ENCODE measurements at regions not wholly inside any gene's neighbourhood (a gene's known extent, or its start where the extent isn't known, plus 50 kb on each side); places are given as distances from the start of the nearest gene placed in this dataset.

- intact Hi-C loops (cut with DNase I), result no loop called here
Observed at GRCh38 chr22:48091656-48092223, 1329.3 kb downstream of the TBC1D22A start.

GRCh38 chr22:48091060-48091650 lies 1328.7 kb downstream of the TBC1D22A start:
- DNase-seq, result no peak
- intact Hi-C loops (cut with DNase I), result no loop called here

More at GRCh38 chr22:48091656-48092223, 1329.3 kb downstream of the TBC1D22A start:
- no peak for DNase-seq

DNA sequence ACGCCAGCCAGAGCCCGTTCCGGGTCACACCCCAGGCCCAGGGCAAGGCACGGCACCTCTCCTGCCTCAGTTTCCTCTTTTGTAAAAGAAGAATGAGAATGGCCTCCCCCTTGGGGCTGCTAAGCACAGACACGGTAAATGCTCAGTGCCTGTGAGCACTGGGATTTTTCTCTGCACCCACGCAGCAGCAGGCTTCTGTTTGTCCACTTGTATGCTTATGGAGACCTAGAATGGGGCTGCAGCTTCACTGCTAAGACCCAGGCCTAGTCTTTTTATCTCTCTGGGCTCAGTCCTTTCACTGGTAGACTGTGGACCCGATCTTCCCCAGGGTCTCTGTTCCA lies 1327.9 kb downstream of the TBC1D22A start:
- no peak for DNase-seq
- intact Hi-C loops (cut with DNase I), result no loop called here

DNA sequence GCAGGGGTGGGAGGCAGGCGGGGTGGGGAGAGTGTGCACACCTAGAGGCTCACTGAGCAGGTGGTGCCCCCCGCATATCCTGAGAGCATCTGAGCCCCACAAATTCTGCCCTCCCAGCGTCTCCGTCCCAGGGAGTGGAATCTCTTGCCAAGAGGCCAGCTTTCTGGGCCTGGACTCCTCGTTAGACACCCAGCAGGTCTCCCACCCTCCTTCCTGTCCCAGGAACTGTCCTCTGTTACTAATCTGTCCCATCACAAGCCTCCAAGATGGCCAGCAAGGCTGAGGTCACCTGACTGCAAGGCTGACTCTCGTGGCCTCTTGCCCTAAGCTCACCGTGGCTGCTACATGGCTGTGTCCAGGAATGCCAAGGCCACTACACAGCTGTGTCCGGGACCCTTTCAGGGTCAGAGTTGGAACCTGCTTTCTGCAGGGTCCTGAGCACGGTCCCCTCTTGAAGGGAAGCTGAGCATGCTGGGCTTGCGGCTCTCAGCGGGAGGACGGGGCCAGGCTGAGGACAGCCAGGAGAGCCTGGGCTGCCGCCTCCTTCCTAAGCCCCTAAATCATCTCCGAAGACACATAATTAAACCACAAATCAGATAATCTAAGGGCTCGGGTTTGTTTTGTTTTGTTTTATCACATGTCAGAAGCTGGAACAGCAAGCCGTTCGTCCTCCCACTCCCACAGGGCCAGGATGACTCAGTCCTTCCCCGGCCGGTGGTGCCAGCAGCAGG lies 1327.3 kb downstream of the TBC1D22A start:
- intact Hi-C loops (cut with DNase I), result no loop called here
- DNase-seq, result peak in 5 of 10 donors; percentile 32 to 95 (median 44)

- DNase-seq, result no peak
- intact Hi-C loops (cut with DNase I), result no loop called here
Observed at GRCh38 chr22:48088926-48089536, 1326.6 kb downstream of the TBC1D22A start.

- no peak for DNase-seq
- intact Hi-C loops (cut with DNase I), result no loop called here
Observed at GRCh38 chr22:48088251-48088650, 1325.8 kb downstream of the TBC1D22A start.

- DNase-seq, result peak in 1 of 10 donors; percentile 32
- intact Hi-C loops (cut with DNase I), result no loop called here
Observed at GRCh38 chr22:48085901-48086645, 1323.6 kb downstream of the TBC1D22A start.

- intact Hi-C loops (cut with DNase I), result no loop called here
- peak in 1 of 10 donors; percentile 74 for DNase-seq
Observed at GRCh38 chr22:48084729-48085050, 1322.2 kb downstream of the TBC1D22A start.

DNA sequence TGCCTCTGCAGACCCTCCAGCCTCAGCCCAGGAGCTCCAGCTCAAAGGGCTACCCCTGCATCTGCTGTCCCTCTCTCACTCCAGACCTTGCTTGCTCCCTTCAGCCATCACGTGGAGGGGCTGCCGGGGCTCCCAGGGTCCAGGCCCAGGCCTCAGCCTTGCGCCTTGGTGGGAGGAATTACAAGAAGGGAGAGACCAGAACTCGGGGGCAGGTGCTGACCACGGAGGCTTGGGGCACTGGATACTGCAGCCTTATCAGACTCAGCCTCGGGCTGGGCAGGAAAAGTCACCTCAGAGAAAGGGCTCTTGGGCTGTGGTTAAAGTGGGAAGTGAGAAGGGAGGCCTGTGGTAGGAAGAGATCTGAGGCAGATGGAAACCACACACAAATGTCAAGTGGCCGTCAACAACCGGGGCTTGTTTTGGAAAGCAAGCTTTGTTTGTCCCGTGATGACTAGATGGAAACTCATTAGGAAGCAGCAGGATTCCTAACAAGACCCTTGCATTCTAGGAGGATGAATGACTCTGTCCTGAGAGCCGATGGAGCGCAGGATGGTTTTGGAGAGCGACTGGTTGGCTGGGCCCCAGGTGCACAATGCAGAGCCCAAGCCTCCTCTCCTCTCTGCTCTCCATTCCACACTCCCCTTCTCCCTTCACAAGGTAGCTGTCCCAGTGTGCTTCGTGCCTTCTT lies 1321.7 kb downstream of the TBC1D22A start:
- DNase-seq, result peak in 1 of 10 donors; percentile 73
- intact Hi-C loops (cut with DNase I), result no loop called here

DNA sequence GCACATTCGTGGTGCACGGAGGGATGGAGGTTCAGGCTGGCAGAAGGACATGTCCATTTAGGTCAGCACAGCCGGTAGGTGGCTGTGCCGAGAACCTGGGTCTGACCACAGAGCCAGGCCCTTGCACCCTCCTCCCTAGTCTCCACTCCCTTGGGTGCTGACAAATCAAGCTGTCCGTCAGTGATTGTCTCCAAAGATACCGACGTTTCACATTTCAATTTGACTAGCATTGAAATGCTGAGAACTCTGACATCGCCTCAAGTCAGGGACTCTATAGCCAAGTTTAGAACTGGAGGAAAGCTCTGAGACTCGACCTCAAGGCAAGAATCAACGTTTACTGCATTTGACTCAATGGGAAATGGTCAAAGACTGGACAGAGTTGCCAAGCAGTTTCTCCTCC lies 1321.1 kb downstream of the TBC1D22A start:
- peak in 1 of 10 donors; percentile 8 for DNase-seq
- intact Hi-C loops (cut with DNase I), result no loop called here

DNA sequence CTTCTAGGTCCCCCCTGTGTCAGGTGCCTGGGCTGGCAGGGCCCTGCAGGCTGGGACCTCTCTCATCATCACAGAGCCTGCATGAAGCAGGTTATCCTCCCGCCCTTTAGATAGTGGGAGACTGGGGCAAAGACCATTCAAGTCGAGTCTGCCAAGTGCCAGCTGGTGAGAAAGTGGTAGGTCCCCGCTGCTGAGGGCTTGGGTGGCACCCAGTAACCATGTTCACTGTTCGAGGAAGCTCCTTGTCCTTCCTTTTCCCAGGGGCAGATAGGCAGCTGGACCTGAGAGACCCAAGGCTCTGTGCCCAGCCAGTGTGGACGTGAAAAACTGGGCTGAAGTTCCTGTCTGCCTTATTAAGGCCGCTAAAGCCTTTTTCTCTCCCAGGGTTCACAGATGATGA lies 1319.8 kb downstream of the TBC1D22A start:
- DNase-seq, result peak in 1 of 10 donors; percentile 66
- intact Hi-C loops (cut with DNase I), result no loop called here

DNA sequence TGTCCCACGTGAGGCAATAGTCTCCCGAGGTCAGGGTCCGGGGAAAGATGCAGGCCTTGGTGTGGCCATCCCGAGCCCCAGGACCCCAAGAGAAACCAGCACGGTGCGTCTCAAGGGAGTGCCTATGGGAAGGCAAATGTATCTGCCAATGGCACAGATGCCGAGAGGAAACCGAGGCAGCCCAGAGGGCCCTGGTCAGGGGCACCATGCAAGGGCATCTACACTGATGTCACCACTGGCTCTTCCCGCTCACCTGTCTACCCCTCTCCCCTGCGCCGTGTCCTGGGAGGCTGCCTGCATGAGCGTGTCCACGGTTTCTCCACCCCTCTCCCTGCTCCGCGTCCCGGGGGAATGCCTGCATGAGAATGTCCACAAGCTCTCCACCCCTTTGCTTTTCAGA lies 1318.8 kb downstream of the TBC1D22A start:
- intact Hi-C loops (cut with DNase I), result no loop called here
- DNase-seq, result peak in 2 of 10 donors; percentile 65 to 76

DNA sequence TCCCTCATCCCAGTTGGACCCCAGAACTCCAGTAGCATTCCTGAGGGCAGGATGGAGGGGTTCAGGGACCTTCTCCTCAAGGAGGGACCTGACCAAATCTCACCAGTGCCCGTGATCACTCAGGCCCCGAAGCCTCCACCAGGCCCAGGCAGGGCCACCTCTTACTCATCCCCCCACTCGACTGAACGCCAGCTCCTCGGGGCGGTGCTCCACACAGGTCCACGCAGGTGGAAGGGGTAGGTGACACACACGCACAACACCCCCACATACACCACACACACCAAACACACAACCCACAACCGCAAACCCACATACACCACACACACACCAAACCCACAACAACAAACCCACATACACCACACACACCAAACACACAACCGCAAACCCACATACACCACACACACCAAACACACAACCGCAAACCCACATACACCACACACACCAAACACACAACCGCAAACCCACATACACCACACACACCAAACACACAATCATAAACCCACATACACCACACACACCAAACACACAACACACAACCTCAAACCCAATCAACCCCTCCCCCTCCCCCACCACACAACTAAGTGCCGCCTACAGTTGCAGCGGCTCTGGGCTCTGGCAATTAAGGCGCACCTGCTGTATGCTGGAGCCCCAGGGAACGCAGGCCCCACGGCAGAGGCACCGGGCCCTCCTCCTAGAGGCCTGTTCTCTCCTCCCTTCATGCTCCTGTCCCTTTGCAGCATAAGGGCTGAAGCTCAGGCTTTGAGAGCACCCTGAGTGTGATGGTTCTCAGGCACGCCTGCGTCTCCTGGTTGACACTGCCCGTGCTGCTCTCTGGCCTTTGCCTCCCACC lies 1318.1 kb downstream of the TBC1D22A start:
- peak in 1 of 10 donors; percentile 65 for DNase-seq

DNA sequence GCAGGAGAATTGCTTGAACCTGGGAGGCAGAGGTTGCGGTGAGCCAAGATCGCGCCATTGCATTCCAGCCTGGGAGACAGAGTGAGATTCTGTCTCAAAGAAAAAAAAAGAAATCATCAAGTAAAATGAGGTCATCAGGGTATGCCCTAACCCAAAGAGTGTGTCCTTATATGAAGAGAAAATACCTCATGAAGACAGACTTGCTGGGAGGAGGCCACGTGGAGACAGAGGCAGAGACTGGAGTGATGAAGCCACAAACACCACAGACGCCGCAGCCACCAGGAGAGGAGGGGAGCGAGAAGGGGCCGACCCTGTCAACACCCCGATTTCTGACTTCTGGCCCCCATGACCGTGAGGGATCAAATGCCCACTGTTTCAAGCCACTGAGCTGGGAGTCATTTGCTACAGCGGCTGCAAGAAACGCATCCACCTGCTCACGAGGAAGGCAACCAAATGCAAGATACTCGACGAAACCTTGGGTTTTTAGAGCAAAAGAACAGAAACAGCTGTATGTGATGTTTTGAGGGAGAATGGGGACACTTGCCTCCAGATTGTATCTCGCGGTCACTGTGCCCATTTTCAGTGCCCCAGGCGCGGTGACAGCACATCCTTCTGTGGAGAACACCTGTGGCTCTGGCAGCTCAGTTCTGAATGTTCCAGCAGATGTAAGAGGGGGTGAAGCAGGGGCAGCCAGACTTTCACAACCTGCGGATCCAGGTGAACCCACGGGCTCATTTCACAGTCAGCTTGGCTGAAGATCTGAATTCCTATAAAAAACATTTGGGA lies 1317.2 kb downstream of the TBC1D22A start:
- intact Hi-C loops (cut with DNase I), result no loop called here
- peak in 1 of 10 donors; percentile 35 for DNase-seq

More for the DNA sequence above, 1318.1 kb downstream of the TBC1D22A start:
- intact Hi-C loops (cut with DNase I), result no loop called here

GRCh38 chr22:48078825-48079224 lies 1316.4 kb downstream of the TBC1D22A start:
- intact Hi-C loops (cut with DNase I), result no loop called here
- no peak for DNase-seq

GRCh38 chr22:48077699-48078098 lies 1315.2 kb downstream of the TBC1D22A start:
- no peak for DNase-seq
- intact Hi-C loops (cut with DNase I), result no loop called here

DNA sequence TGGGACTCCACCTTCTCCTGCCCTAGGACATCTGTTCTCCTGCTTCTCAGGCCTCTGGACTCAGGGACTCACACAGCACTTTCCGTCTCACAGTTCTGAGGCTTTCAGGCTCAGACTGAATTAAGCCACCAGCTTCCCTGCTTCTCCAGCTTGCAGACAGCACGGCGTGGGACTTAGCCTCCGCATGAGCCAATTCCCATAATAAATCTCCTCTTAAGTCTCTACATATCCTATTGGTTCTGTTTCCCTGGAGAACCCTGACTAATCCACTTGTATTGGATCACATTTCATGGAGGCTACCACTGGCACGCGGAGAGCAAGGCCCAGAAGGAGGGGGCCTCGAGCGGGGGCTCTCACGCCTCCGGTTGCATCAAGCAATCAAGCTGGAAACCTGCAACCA lies 1313.6 kb downstream of the TBC1D22A start:
- peak in 4 of 10 donors; percentile 14 to 87 (median 38) for DNase-seq
- intact Hi-C loops (cut with DNase I), result no loop called here

DNA sequence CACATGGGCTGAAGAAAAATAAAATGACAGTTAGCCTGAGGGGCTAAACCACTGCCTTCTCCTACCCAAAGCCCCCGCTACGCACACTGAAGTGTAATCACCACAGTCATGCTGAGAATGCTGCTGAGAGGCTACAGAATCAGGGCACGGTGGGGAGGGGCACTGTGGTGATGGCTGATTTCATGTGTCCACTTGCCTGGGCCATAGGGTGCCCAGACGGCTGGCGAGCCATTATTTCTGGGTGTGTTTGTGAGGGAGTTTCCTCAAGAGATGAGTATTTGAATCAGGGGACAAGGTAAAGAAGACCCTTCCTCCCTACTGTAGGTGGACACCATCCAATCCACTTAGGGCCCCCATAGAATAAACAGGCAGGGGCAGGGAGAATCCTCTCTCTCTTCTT lies 1313.2 kb downstream of the TBC1D22A start:
- DNase-seq, result peak in 1 of 10 donors; percentile 73
- intact Hi-C loops (cut with DNase I), result no loop called here

- DNase-seq, result no peak
- intact Hi-C loops (cut with DNase I), result no loop called here
Observed at GRCh38 chr22:48072777-48073176, 1310.3 kb downstream of the TBC1D22A start.

All from posterior cingulate gyrus (tissue), 11 donors.